PC-9 (cell line): ENCODE measurements at regions not wholly inside any gene's neighbourhood (a gene's known extent, or its start where the extent isn't known, plus 50 kb on each side); places are given as distances from the start of the nearest gene placed in this dataset.
A peak's percentile ranks its signal among the peaks of the same experiment; 100 is the strongest.

ENCODE experiments used
- BruUV-seq: library from RNA; stranded (reverse); fragments of 400-500 nt; replicated peaks from 2 replicates; lab custom pipeline; 2021; lab: Mats Ljungman, UMichigan
- CTCF ChIA-PET: fragments of 300-600 bp; sonication (Branson Sonifier 250); formaldehyde crosslinking; loops from one replicate; lab custom pipeline; 2022; ENCODE audit warnings: antibody characterized with exemption; lab: Charles Lee
- POLR2A ChIA-PET: fragments of 300-600 bp; sonication (Branson Sonifier 250); formaldehyde crosslinking; loops from one replicate; lab custom pipeline; 2022; ENCODE audit warnings: antibody characterized with exemption; ENCODE audit not compliant: unreplicated experiment; lab: Charles Lee
- DNase-seq, 2 experiments: peaks; one replicate each; pipeline versions ENCODE4 v3.0.0 to v3.0.0-alpha.2; 2015 to 2022; ENCODE audit warnings: mixed read lengths in 1 of 2
- H2AFZ ChIP-seq: fragments of 200-600 bp; sonication (generic); 2 replicates; pipeline ENCODE4 v1.8.1; 2017; ENCODE audit warnings: antibody characterized with exemption
- H3F3A ChIP-seq: fragments of 200-600 bp; sonication (generic); 2 replicates; pipeline ENCODE4 v1.8.1; 2017; ENCODE audit warnings: antibody characterized with exemption, mild to moderate bottlenecking, low read depth; ENCODE audit not compliant: insufficient read depth
- H3K27ac ChIP-seq: fragments of 200-600 bp; sonication (generic); 2 replicates; pipeline ENCODE4 v1.6.1; 2016; ENCODE audit warnings: mixed run types
- H3K27me3 ChIP-seq: fragments of 200-600 bp; sonication (generic); 2 replicates; pipeline ENCODE4 v1.6.1; 2016; ENCODE audit warnings: low read depth, mixed run types; ENCODE audit not compliant: insufficient read depth
- H3K36me3 ChIP-seq: fragments of 200-600 bp; sonication (generic); 2 replicates; pipeline ENCODE4 v1.6.1; 2016; ENCODE audit warnings: low read depth, mixed run types
- H3K4me1 ChIP-seq: fragments of 200-600 bp; sonication (generic); replicated peaks from 2 replicates; pipeline ENCODE4 v1.6.1; 2016; ENCODE audit warnings: mixed run types; ENCODE audit not compliant: insufficient read depth
- H3K4me2 ChIP-seq: fragments of 200-600 bp; sonication (generic); 2 replicates; pipeline ENCODE4 v1.6.1; 2017; ENCODE audit warnings: mixed run types
- H3K4me3 ChIP-seq: fragments of 200-600 bp; sonication (generic); 2 replicates; pipeline ENCODE4 v1.6.1; 2016; ENCODE audit warnings: mixed run types
- H3K79me2 ChIP-seq: fragments of 200-600 bp; sonication (generic); 2 replicates; pipeline ENCODE4 v1.6.1; 2017; ENCODE audit warnings: low read depth, mixed run types
- H3K9me2 ChIP-seq: fragments of 200-600 bp; sonication (generic); 2 replicates; pipeline ENCODE4 v1.8.1; 2017; ENCODE audit warnings: mild to moderate bottlenecking; ENCODE audit not compliant: insufficient read depth
- H3K9me3 ChIP-seq: fragments of 200-600 bp; sonication (generic); 2 replicates; pipeline ENCODE4 v1.8.1; 2016; ENCODE audit warnings: low read depth; ENCODE audit not compliant: insufficient read depth
- H4K20me1 ChIP-seq: fragments of 200-600 bp; sonication (generic); 2 replicates; pipeline ENCODE4 v1.8.1; 2017; ENCODE audit not compliant: insufficient read depth
- CTCF ChIP-seq: fragments of 200-600 bp; sonication (generic); conservative IDR thresholded peaks from 2 replicates; pipeline ENCODE4 v1.6.1; 2017; ENCODE audit warnings: mixed run types, antibody characterized with exemption, mild to moderate bottlenecking, moderate library complexity
- EZH2 ChIP-seq: fragments of 200-600 bp; sonication (generic); IDR thresholded peaks from 2 replicates; pipeline ENCODE4 v1.8.0; 2017; ENCODE audit warnings: antibody characterized with exemption, low read depth
- intact Hi-C: fragments of 100-400 bp; cut with micrococcal nuclease; formaldehyde crosslinking; loops from one replicate; pipeline ENCODE4 v1.10.0; 2022; ENCODE audit not compliant: unreplicated experiment

- Histone ChIP-seq H3K4me3 (no peak overlapping the region), H3K79me2 (no peaks in the 10 kb centered on the region), H3K9me2 (no peaks in the 10 kb centered on the region), H3F3A (no peaks in the 10 kb centered on the region), H3K27me3 (no peaks in the 10 kb centered on the region), H3K4me1 (peaks cover 20% of the 10 kb centered on the region), H3K9me3 (peaks cover 12% of the 10 kb centered on the region), H2AFZ (no peak overlapping the region), H3K36me3 (no peaks in the 10 kb centered on the region), H3K4me2 (no peak overlapping the region), H4K20me1 (no peaks in the 10 kb centered on the region), H3K27ac (no peak overlapping the region)
- ChIA-PET CTCF (no interaction called here), POLR2A (no interaction called here)
- no peak for TF ChIP-seq CTCF
- no peak for TF ChIP-seq EZH2
- intact Hi-C loops: no loop called here
- no peak for DNase-seq
- BruUV-seq: no TSS peak
Observed at GRCh38 chr3:134085034-134085775, 55.5 kb upstream of the SLCO2A1 start.

- Histone ChIP-seq H3K9me3 (peaks cover 12% of the 10 kb centered on the region), H3K4me3 (no peak overlapping the region), H3K4me1 (peaks cover 28% of the 10 kb centered on the region), H4K20me1 (no peaks in the 10 kb centered on the region), H3K27ac (no peak overlapping the region), H3K36me3 (no peaks in the 10 kb centered on the region), H3K79me2 (no peaks in the 10 kb centered on the region), H3K27me3 (no peaks in the 10 kb centered on the region), H3K9me2 (no peaks in the 10 kb centered on the region), H3K4me2 (no peak overlapping the region), H2AFZ (no peak overlapping the region), H3F3A (no peaks in the 10 kb centered on the region)
- POLR2A ChIA-PET: no interaction called here
- DNase-seq: peak in 1 of 2 experiments; percentile 36
- intact Hi-C loops: no loop called here
- CTCF ChIA-PET: no interaction called here
- TF ChIP-seq CTCF (no peak), EZH2 (no peak)
- no TSS peak for BruUV-seq
Observed at GRCh38 chr3:134084242-134084950, 54.7 kb upstream of the SLCO2A1 start.

GRCh38 chr3:134083626-134084241 lies 54.0 kb upstream of the SLCO2A1 start:
- H3K4me2 ChIP-seq: no peak overlapping the region
- H3K36me3 ChIP-seq: no peaks in the 10 kb centered on the region
- no peaks in the 10 kb centered on the region for H3K79me2 ChIP-seq
- H4K20me1 ChIP-seq: no peaks in the 10 kb centered on the region
- DNase-seq: no peak
- ChIA-PET POLR2A (no interaction called here), CTCF (no interaction called here)
- H3F3A ChIP-seq: no peaks in the 10 kb centered on the region
- H3K27me3 ChIP-seq: no peaks in the 10 kb centered on the region
- H3K4me1 ChIP-seq: peaks cover 34% of the 10 kb centered on the region
- peaks cover 9% of the 10 kb centered on the region for H3K9me3 ChIP-seq
- H3K27ac ChIP-seq: no peak overlapping the region
- no peak overlapping the region for H2AFZ ChIP-seq
- no peak overlapping the region for H3K4me3 ChIP-seq
- intact Hi-C loops: no loop called here
- BruUV-seq: no TSS peak
- no peaks in the 10 kb centered on the region for H3K9me2 ChIP-seq
- TF ChIP-seq CTCF (no peak), EZH2 (no peak)
